ENCODE measurements at regions not wholly inside any gene's neighbourhood (a gene's known extent, or its start where the extent isn't known, plus 50 kb on each side); places are given as distances from the start of the nearest gene placed in this dataset. TPM values are rescaled to one million over a fixed set of nuclear protein-coding genes. Genes with fewer than 3 reads are reported as not detected.

- Histone ChIP-seq H2AFZ (ENCODE audit: low read length) (no peak overlapping the region), H3K4ac (ENCODE audit: low read length) (no peak overlapping the region), H3K9me3 (replicated peaks in 1 of 2; ENCODE audit: control insufficient read depth in 2 of 2, insufficient read depth in 1 of 2, low read depth in 1 of 2, low read length in 2 of 2) (no peaks in the 10 kb centered on the region), H4K8ac (ENCODE audit: low read depth, low read length) (no peak overlapping the region), H2BK120ac (ENCODE audit: low read depth, low read length) (no peak overlapping the region), H4K91ac (ENCODE audit: low read depth, low read length, poor library complexity) (no peak overlapping the region), H3K79me1 (ENCODE audit: low read depth, low read length) (no peaks in the 10 kb centered on the region), H2BK15ac (ENCODE audit: low read length) (no peak overlapping the region), H3K4me1 (ENCODE audit: control insufficient read depth in 2 of 2, insufficient read depth in 1 of 2, low read depth in 1 of 2, low read length in 2 of 2) (peaks cover 4 to 9% of the 10 kb centered on the region in 2 donors), H3K18ac (ENCODE audit: low read length) (no peak overlapping the region), H2BK5ac (ENCODE audit: low read length) (no peak overlapping the region), H3K14ac (ENCODE audit: low read length) (no peak overlapping the region), H3K27ac (replicated peaks; ENCODE audit: low read length) (no peak overlapping the region), H3K27me3 (ENCODE audit: control insufficient read depth in 3 of 3, insufficient read depth in 3 of 3, low read depth in 1 of 3, low read length in 3 of 3) (no peaks in the 10 kb centered on the region), H2BK12ac (ENCODE audit: low read length) (no peak overlapping the region), H3K4me2 (ENCODE audit: insufficient read depth, low read length, poor library complexity, severe bottlenecking) (no peak overlapping the region), H2AK5ac (ENCODE audit: low read depth, low read length) (no peak overlapping the region), H3K9ac (ENCODE audit: low read depth, low read length, poor library complexity) (no peak overlapping the region), H3K36me3 (replicated peaks in 1 of 2; ENCODE audit: control insufficient read depth in 2 of 2, insufficient read depth in 2 of 2, low read length in 2 of 2) (no peaks in the 10 kb centered on the region), H3K23ac (ENCODE audit: low read depth, low read length, poor library complexity) (no peak overlapping the region), H3K4me3 (ENCODE audit: low read length in 2 of 2) (no peak overlapping the region)
- no peak for DNase-seq (ENCODE audit: low spot score)
- no CpG with 5 or more reads among the region's 1 CpG for WGBS, 2 donors (ENCODE audit: extremely low coverage in 2 of 2, insufficient read length in 2 of 2, insufficient replicate concordance in 1 of 2)
These were observed 50.5 kb upstream of the PLCB4 start for GRCh38 chr20:9018346-9018745.

Small RNA genes lying in the stretch of these regions (small RNA-seq; reads per million reads assigned to genes)
- not detected for gene RF00017 (ENCODE audit: insufficient read depth)

Measured in neuronal stem cell (in vitro differentiated cells).